MG63 (cell line): ENCODE measurements at regions not wholly inside any gene's neighbourhood (a gene's known extent, or its start where the extent isn't known, plus 50 kb on each side); places are given as distances from the start of the nearest gene placed in this dataset.

Experiments
- DNase-seq: peaks from one replicate; pipeline ENCODE4 v3.0.0-alpha.2; 2020
- H3K27me3 ChIP-seq: fragments of 250-450 bp; sonication (Bioruptor Pico); 2 replicates; pipeline ENCODE4 v1.5.1; 2020; ENCODE audit warnings: mild to moderate bottlenecking, moderate library complexity
- H3K36me3 ChIP-seq: fragments of 250-450 bp; sonication (Bioruptor Pico); 2 replicates; pipeline ENCODE4 v1.5.1; 2020; ENCODE audit warnings: mild to moderate bottlenecking, moderate library complexity
- H3K4me3 ChIP-seq: fragments of 250-450 bp; sonication (Bioruptor Pico); 2 replicates; pipeline ENCODE4 v1.5.1; 2020; ENCODE audit warnings: mild to moderate bottlenecking, moderate library complexity
- H3K9me3 ChIP-seq: fragments of 250-450 bp; sonication (Bioruptor Pico); 2 replicates; pipeline ENCODE4 v1.5.1; 2020; ENCODE audit warnings: mild to moderate bottlenecking, moderate library complexity

DNA sequence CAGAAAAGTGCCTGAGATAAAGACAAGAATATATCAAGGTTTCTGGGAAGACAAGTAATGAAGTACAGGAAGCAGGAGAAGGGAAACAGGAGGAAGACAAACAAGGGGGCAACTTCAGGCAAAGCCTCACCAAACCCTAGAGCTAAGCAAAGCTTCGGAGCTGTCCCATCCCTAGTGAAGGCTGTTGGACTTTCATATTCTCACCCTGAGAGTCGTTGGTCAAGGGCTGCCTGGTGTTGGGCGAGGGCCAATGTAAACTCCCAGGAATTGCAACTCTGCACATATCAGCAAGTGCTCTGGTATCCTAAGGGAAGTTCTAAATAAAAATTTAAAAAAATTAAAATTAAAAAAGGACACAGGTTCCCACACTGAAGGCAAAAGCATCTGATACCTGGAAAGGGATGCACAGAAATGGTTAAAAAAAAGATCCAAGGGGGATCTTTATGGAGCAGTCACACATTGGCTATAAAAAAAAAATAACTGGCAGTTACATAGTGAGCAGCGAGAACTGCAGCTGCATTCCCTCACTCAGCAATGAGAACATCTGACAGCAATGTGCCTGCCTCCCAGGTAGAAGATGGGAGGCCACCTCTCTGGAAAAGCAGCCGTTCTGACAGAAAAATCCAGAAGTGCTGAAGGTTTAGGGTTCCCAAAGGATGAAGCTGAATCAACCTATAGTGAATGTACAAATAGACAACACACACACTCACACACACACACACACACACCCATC lies 304.7 kb downstream of the WDR11 start:
- no peaks in the 10 kb centered on the region for H3K9me3 ChIP-seq
- H3K36me3 ChIP-seq = no peaks in the 10 kb centered on the region
- no peak for DNase-seq
- no peaks in the 10 kb centered on the region for H3K27me3 ChIP-seq
- no peak overlapping the region for H3K4me3 ChIP-seq

DNA sequence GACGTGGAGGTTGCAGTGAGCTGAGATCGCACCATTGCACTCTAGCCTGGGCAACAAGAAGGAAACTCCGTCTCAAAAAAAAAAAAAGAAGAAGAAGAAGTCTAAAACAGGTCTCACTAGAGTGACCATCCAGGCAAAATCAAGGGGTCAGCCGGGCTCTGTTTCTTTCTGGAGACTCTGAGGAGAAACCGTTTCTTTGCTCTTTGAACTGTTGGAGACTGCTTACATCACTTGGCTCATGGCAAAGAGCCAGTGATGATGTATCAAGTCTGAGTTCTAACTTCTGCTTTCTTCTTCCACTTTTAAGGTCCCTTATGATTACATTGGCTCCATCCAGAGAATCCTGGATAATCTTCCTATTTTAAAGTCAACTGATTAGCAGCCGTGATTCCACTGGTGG lies 306.8 kb downstream of the WDR11 start:
- Histone ChIP-seq H3K36me3 (no peaks in the 10 kb centered on the region), H3K4me3 (no peak overlapping the region), H3K27me3 (no peaks in the 10 kb centered on the region), H3K9me3 (no peaks in the 10 kb centered on the region)
- DNase-seq = no peak

DNA sequence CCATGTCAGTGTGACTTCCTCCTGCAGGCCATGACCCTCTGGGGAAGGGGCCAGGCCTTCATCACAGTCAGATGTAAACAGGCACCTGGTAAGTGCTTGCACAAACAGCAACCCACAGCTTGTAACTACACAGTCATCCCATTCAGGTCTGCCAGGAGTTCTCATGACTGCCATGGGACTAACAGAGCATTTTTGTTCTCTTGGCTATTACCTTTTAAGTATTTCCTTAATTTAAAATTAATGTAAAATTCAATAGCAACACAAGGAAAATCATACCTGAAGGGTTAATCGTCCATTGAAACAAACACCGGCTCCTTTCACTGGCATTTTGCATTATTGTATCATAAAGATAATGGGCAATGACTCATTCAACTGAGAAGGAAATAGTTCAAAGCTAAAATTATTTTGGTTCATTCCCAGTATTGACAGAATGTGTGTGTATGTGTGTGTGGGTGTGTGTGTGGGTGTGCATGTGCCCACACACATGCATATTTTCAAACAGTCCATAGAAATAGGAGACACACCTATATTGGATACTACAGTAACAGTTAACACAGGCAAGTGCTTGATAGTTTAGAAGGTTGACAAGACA lies 307.9 kb downstream of the WDR11 start:
- peaks cover 3% of the 10 kb centered on the region for H3K9me3 ChIP-seq
- H3K27me3 ChIP-seq = no peaks in the 10 kb centered on the region
- no peaks in the 10 kb centered on the region for H3K36me3 ChIP-seq
- H3K4me3 ChIP-seq = no peak overlapping the region
- no peak for DNase-seq

DNA sequence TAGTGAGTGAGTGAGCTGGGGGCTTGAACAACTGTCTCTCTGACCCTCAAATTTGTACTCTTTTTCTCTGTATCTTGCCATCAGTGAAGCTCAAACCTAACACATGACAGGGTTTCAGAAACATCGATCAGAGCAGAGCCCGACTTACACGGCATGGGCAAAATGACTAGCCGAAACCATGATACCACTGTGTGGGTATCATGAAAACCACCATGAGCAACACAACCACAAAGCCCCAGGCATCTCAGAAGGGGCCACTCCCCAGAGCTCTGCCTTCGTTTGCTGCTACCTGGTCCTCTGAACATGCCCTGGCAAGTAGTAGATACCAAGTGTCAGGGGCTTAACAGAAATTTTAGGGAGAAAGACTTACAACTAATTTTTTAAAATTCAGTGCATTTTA lies 308.5 kb downstream of the WDR11 start:
- Histone ChIP-seq H3K4me3 (no peak overlapping the region), H3K9me3 (peaks cover 9% of the 10 kb centered on the region), H3K27me3 (no peaks in the 10 kb centered on the region), H3K36me3 (no peaks in the 10 kb centered on the region)
- DNase-seq = no peak

DNA sequence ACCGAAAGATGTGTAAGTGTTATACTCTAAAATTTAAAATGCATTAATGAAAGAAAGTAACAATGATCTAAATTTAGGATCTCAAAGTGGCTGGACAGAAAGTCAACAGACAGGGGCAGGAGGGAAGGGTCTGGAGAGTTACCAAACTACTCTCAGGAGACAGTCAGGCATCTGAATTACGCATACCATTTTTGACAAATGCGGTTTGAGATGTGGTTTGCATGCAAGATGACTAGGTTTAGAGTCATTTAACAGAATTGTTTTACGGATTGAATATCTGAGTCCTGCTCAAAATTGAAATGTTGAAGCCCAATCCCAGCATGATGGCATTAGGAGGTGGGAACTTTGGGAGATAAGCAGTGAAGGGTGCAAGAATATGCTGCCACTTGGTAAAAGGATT lies 314.1 kb downstream of the WDR11 start:
- peak; percentile 9 for DNase-seq
- no peaks in the 10 kb centered on the region for H3K27me3 ChIP-seq
- no peaks in the 10 kb centered on the region for H3K36me3 ChIP-seq
- H3K4me3 ChIP-seq = no peak overlapping the region
- H3K9me3 ChIP-seq = peaks cover 9% of the 10 kb centered on the region

DNA sequence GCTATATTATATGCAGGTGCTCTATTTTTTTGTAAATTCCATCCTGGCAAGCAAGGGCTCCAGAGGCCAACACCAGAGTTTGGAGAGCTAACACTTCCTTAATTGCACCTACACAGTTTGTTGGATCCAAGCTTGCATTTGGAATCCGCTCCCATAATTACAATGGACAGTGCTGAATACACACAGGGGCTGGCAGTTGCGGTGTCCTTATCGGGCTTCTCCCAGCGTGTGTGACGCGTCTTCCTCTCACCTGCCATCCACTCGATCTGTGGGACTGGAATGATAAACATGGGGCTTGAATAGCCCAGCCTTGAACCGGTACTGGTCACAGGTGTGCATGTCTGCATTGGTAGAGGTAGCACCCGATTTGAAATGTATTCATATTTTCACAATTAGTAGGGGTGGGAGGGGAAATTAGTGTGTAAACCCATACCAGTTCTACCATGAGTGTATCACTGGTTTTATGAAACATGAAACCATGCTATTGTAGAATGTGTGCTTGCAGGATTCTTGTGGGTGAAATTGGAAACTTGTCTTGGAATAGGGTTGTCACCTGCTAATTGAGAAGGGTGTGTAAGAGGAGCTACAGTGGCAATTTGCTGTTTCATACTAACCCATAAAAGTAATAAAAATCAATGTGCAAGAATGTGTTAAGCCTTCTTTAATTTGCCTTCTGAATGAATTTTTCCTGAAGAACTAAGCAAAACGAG lies 316.5 kb downstream of the WDR11 start:
- no peak for DNase-seq
- Histone ChIP-seq H3K4me3 (no peak overlapping the region), H3K27me3 (no peaks in the 10 kb centered on the region), H3K9me3 (peaks cover 9% of the 10 kb centered on the region), H3K36me3 (no peaks in the 10 kb centered on the region)

DNA sequence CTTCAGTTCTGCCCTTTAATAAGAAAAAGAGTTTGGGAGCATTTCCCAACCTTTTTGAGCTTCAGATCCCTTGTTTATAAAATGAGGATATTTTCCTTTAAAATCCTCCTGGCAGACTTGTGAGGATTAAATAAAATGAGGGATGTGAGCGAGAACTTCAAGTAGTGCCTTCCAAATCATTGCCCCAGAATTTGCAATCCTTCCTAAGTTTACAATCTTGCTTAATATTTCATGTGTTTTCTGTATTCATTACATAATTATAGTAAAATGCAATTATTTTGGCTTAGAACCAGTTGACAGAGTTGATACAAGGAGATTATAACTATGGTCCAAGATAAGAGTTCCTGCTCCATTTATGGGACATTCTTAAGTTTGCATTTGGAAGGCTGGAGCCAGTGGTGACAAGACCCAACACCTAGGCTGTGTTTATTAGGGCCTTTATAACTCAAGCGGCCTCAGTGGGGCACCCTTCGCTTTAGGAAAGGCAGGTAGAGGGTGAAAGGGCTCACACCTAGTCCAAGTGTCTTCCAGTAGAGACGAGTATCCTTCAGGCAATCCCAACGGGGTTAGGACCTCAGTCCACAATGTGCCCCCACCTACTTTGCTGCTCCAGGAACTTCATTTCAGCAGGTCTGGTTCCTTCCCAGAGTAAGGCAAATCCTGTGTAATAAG lies 317.5 kb downstream of the WDR11 start:
- no peaks in the 10 kb centered on the region for H3K27me3 ChIP-seq
- no peak for DNase-seq
- peaks cover 9% of the 10 kb centered on the region for H3K9me3 ChIP-seq
- no peak overlapping the region for H3K4me3 ChIP-seq
- H3K36me3 ChIP-seq = no peaks in the 10 kb centered on the region

DNA sequence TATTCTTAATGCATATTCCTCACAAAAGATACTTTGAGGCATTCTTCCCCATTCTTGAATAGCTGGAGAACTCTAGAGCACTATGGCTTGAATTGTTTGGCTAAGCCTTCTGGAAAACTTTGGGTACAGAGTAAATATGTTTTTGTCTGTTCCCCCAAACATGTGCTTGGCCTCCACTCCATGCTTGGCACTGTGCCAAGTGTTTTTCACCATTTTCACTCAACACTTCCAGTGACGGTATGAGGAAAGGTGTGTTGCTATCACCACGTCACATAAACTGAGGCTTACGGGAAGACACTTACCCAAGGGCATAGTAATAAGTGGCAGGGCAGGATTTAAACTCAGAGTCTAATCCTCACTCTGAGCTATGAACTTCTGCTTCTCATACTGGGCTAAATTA lies 318.2 kb downstream of the WDR11 start:
- Histone ChIP-seq H3K27me3 (no peaks in the 10 kb centered on the region), H3K36me3 (no peaks in the 10 kb centered on the region), H3K9me3 (peaks cover 3% of the 10 kb centered on the region), H3K4me3 (no peak overlapping the region)
- no peak for DNase-seq

DNA sequence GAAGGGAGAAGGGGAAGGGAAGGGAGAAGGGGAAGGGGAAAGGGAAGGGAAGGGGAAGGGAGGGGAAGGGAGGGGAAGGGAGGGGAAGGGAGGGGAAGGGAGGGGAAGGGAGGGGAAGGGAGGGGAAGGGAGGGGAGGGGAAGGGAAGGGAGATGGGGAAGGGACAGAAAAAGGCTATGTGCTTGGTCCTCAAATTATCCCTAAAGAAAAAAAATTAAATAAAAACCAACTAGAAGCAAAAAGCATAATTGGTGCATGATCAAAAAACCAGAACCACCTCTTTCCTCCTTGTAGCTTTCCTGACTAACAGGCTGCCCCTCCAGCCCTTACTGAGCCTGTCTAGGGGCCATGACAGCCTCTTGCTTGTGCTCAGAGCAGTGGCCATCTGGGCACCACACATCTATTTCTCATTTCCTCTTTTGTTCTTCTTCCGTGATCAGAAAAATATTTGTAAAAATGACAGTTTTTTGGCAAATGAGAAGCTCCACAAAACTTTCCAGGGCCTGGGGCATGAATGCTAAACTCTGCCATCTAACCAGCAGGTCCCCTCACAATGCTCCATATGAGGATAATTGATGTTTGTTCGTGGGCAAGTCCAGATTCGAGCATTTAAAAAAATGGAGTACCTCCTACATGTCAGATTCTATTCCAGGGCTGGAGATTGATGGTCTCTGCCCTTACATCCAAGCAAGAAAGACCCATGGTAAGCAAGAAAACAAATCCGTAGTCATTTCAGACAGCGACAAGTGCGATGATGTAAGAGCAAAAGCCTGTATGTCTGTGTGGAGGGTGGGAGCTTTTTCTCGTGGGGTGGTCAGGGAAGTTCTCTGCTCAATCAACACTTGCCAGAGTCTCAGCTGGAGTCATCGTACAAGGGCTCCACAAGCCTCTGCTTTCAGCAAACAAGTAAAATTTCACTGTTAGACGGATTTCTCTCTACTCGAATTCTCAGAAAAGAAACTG lies 320.9 kb downstream of the WDR11 start:
- no peaks in the 10 kb centered on the region for H3K27me3 ChIP-seq
- no peaks in the 10 kb centered on the region for H3K36me3 ChIP-seq
- H3K9me3 ChIP-seq = no peaks in the 10 kb centered on the region
- H3K4me3 ChIP-seq = no peak overlapping the region
- DNase-seq = no peak

DNA sequence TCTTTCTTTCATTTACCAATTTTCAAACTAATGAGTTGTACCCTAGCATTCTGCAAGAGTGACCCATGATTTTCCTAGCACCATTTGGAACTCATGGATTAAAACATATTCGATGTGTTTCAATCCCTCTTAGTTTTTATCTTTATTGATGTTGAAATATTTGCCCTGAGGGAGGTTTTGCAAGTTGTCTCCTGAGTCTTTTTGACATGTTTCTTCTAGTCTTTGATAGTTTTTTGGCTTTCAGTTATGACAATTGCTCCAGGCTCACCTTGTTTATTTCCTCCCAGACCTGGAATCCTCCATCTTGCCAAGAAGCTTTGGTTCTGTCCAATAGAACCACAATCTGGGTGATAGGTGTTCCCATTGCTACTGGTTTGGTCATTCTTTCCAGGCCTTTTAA lies 327.8 kb downstream of the WDR11 start:
- no peak for DNase-seq
- H3K27me3 ChIP-seq = no peaks in the 10 kb centered on the region
- no peaks in the 10 kb centered on the region for H3K36me3 ChIP-seq
- H3K9me3 ChIP-seq = no peaks in the 10 kb centered on the region
- no peak overlapping the region for H3K4me3 ChIP-seq

DNA sequence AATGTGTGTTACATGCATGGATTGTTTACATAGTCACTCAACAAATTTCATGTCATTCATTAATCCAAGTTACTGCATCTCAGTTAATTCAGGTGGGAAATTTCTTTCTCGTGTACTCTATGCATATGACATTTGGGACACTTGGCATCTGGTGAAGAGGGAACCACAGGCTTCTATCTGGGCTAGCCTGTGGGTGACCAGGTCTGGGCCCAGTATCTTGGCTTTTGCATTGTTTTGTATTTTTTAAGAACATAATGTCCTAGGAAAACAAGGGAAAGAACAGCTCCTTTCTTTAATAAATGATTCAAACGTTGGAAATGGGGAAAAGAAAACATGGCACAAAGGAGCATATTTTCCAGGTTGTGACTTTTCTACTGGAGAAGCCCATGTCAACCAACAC lies 331.1 kb downstream of the WDR11 start:
- Histone ChIP-seq H3K9me3 (no peaks in the 10 kb centered on the region), H3K36me3 (no peaks in the 10 kb centered on the region), H3K27me3 (no peaks in the 10 kb centered on the region), H3K4me3 (no peak overlapping the region)
- DNase-seq = no peak

DNA sequence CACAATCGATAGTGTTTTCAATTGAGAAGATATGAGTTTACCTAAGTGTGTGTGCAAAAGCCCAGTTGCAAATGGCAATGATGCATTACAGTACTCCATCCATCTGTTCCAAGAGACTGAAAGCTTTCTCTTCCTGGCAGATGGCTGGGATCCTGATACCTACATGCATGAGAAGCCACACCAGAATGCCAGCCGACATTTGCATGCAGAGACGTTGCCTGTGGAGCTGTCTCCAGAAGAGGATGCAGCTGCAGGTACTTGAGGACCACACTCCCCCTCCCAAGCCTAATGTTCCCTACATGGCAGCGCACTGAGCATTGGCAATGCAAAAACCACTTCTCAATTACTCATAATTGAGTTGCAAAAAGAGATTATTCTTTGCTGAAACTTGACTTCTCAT lies 332.1 kb downstream of the WDR11 start:
- Histone ChIP-seq H3K27me3 (no peaks in the 10 kb centered on the region), H3K36me3 (no peaks in the 10 kb centered on the region), H3K4me3 (no peak overlapping the region), H3K9me3 (no peaks in the 10 kb centered on the region)
- DNase-seq = no peak

DNA sequence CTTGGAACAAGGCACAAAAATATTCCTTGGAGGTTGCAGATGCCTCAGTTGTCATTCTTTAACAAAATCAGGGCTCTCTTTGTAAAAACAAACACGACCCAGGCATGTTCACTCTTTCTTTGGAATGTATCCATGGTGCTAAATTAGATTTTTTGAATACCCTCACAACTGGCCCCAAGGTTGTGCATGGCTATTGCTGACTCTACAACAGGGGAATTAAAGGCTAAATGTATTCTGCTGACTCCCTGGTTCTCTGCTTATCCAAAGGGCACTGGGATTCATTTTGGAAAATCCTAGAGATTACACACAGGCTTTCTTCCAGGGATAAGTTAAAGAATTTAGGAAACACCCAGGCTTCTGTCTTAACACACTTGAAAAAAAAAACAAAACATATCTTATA lies 332.5 kb downstream of the WDR11 start:
- Histone ChIP-seq H3K4me3 (no peak overlapping the region), H3K36me3 (no peaks in the 10 kb centered on the region), H3K27me3 (no peaks in the 10 kb centered on the region), H3K9me3 (no peaks in the 10 kb centered on the region)
- no peak for DNase-seq

DNA sequence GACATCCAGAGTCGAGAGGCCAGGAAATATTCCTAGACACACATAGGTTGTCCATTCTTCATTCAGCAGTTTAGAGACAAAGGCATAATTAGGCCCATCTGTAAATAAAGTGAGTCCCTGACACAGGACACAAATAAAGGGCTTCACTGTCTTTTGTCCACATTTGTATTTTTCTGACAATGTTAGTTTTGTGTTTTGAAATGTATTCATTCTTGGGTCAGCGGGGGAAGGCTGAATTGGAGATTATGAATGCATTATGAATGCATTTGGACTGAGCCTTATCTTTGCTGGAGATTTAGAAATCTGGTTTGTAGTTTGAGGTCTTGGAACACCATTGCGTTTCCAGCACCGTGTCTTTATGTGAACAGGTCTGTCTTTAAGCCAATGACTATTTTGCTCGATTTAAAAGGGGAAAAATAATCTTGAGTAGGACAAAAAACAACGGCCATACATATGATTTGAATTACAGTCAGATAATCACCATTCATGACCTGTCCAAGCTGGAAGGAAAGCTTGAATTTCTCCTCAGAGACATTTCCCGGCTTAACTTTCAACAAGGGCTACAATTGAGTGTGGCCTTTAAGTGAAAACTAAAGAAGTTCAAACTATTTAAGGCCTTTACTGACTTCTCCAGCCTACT lies 334.8 kb downstream of the WDR11 start:
- Histone ChIP-seq H3K27me3 (no peaks in the 10 kb centered on the region), H3K4me3 (no peak overlapping the region), H3K9me3 (no peaks in the 10 kb centered on the region), H3K36me3 (no peaks in the 10 kb centered on the region)
- DNase-seq = no peak

DNA sequence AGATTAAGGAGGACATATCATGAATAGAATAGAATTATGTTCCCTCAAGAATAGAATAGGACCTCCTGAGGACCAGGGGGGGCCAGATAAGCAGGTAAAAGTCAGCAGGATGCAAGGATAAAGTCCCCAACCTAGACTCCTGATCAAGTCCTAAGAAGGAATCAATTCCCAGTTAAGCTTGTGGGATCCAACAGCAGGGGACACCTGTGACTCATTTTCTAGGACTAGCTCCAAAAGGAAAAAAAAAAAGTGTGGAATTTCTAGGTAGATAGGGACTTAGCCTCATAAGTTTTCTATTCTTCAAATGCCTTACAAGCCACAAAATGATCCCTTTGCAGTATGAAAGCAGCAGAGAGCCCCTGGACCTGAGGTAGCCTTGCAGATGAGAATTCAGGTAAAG lies 336.2 kb downstream of the WDR11 start:
- no peaks in the 10 kb centered on the region for H3K27me3 ChIP-seq
- DNase-seq = no peak
- no peak overlapping the region for H3K4me3 ChIP-seq
- H3K9me3 ChIP-seq = no peaks in the 10 kb centered on the region
- no peaks in the 10 kb centered on the region for H3K36me3 ChIP-seq

DNA sequence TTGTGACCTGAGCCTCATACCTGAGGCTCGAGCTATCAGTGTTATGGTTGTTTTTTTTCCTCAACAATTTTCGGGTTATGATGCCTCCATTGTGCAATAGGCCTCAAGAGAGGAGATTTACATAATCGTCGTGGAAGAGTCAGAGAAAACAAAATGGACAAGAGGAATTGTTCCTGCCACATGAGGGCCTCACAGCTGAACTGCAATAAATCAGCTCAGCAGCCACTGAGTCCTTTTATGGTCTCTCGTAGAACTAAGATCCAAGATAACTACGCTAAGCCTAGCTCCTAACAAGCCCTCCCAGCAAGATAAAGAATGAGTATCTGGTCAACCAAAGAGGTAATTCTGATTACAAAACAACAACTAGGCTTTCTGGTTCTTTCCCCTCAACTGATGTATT lies 336.8 kb downstream of the WDR11 start:
- Histone ChIP-seq H3K27me3 (no peaks in the 10 kb centered on the region), H3K36me3 (no peaks in the 10 kb centered on the region), H3K9me3 (no peaks in the 10 kb centered on the region), H3K4me3 (no peak overlapping the region)
- no peak for DNase-seq
